Aorta (tissue), 5 donors: ENCODE measurements at regions not wholly inside any gene's neighbourhood (a gene's known extent, or its start where the extent isn't known, plus 50 kb on each side); places are given as distances from the start of the nearest gene placed in this dataset.
A peak's percentile ranks its signal among the peaks of the same experiment; 100 is the strongest.
"Not testable (repeated sequence)": the region's sequence is repeated elsewhere in the genome, so short reads cannot be mapped to it uniquely, and the experiment has no call there.

Experiments used
- ATAC-seq: fragments of 200-7000 bp; cut with Tn5 transposase; one replicate; pipeline ENCODE4 v1.9.1; 2022; ENCODE audit warnings: moderate library complexity; ENCODE audit not compliant: low FRiP score
- DNase-seq, 2 donors: peaks; one replicate each; pipeline ENCODE4 v3.0.0-alpha.2; 2020
- H3K27ac ChIP-seq, 2 donors: one replicate each; pipeline ENCODE4 v1.5.1; 2013; ENCODE audit warnings: low read length in 2 of 2, mild to moderate bottlenecking in 2 of 2, moderate library complexity in 2 of 2, control low read depth in 1 of 2, inconsistent platforms in 1 of 2, low read depth in 1 of 2
- H3K27me3 ChIP-seq, 2 donors: one replicate each; pipeline ENCODE4 v1.6.1; 2013; ENCODE audit warnings: control low read depth in 1 of 2, low read length in 1 of 2, mild to moderate bottlenecking in 1 of 2, moderate library complexity in 1 of 2; ENCODE audit not compliant: insufficient read depth in 2 of 2, control insufficient read depth in 1 of 2
- H3K36me3 ChIP-seq, 2 donors: one replicate each; pipeline ENCODE4 v1.6.1; 2013; ENCODE audit warnings: control low read depth in 1 of 2, low read length in 1 of 2, mild to moderate bottlenecking in 1 of 2; ENCODE audit not compliant: insufficient read depth in 2 of 2, control insufficient read depth in 1 of 2
- H3K4me1 ChIP-seq, 2 donors: one replicate each; pipeline ENCODE4 v1.6.1; 2013; ENCODE audit warnings: low read length in 2 of 2, control low read depth in 1 of 2, mild to moderate bottlenecking in 1 of 2, moderate library complexity in 1 of 2; ENCODE audit not compliant: insufficient read depth in 2 of 2, control insufficient read depth in 1 of 2
- H3K4me3 ChIP-seq, 2 donors: one replicate each; pipeline ENCODE4 v1.5.1; 2013; ENCODE audit warnings: low read length in 2 of 2, control low read depth in 1 of 2, mild to moderate bottlenecking in 1 of 2
- H3K9me3 ChIP-seq: one replicate; pipeline ENCODE4 v1.6.1; 2013; ENCODE audit warnings: mild to moderate bottlenecking, low read length; ENCODE audit not compliant: control insufficient read depth
- WGBS, 2 donors: extraction: QIAGEN DNeasy Blood & Tissue Kit; methylation state at CpG; one replicate each; pipeline ENCODE4 v1.1.7; 2013; 5-methylcytosine and 5-hydroxymethylcytosine counted together
- intact Hi-C, 2 donors: fragments of 100-400 bp; cut with DNase I; formaldehyde crosslinking; loops; one replicate each; pipeline versions ENCODE4 v1.14.2 to v1.15.0; 2022
- donor health status: healthy with polysubstance abuse.
- donor health status: Bipolar disorder and iron deficiency.
- donor health status: DM: no; HTN: no; CAD: no.
- donor health status: DM: no; HTN: no; CAD: no.
- donor health status: DM: yes; HTN: yes; CAD: no.

GRCh38 chr5:71789746-71790145 lies 70.7 kb downstream of the CARTPT start:
- no peak overlapping the region for H3K4me3 ChIP-seq
- H3K4me1 ChIP-seq: peaks cover 3 to 10% of the 10 kb centered on the region in 2 donors
- no peaks in the 10 kb centered on the region for H3K27me3 ChIP-seq
- no peaks in the 10 kb centered on the region for H3K9me3 ChIP-seq
- 91 to 96% methylated on average over 4 of the region's 4 CpGs for WGBS, 2 donors
- DNase-seq (no peak), ATAC-seq (no peak)
- no peak overlapping the region for H3K27ac ChIP-seq
- H3K36me3 ChIP-seq: no peaks in the 10 kb centered on the region
- intact Hi-C loops: loop anchor here in 1 of 2 donors (10.0 kb wide), 1 partner anchor 85 kb away; no protein-coding TSS in a partner anchor

DNA sequence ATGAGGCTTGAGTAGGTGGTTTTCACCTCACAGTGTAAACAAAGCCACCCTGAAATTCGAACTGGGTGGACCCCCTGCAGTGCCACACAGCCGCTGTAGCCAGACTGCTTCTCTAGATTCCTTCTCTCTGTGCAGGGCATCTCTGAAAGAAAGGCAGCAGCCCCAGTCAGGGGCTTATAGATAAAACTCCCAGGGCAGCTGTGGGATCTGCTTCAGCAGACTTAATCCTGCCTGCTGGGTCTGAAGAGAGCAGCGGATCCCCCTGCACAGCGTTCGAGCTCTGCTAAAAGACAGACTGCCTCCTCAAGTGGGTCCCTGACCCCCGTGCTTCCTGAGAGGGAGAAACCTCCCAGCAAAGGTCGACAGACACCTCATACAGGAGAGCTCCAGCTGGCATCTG lies 71.4 kb downstream of the CARTPT start:
- no peak for ATAC-seq
- no peak overlapping the region for H3K27ac ChIP-seq
- H3K4me3 ChIP-seq: no peak overlapping the region
- no peaks in the 10 kb centered on the region for H3K27me3 ChIP-seq
- DNase-seq: no peak
- intact Hi-C loops: no loop called here
- H3K9me3 ChIP-seq: no peaks in the 10 kb centered on the region
- H3K4me1 ChIP-seq: peaks cover 3 to 10% of the 10 kb centered on the region in 2 donors
- 80% methylated on average over 7 of the region's 7 CpGs for WGBS, 2 donors
- no peaks in the 10 kb centered on the region for H3K36me3 ChIP-seq

DNA sequence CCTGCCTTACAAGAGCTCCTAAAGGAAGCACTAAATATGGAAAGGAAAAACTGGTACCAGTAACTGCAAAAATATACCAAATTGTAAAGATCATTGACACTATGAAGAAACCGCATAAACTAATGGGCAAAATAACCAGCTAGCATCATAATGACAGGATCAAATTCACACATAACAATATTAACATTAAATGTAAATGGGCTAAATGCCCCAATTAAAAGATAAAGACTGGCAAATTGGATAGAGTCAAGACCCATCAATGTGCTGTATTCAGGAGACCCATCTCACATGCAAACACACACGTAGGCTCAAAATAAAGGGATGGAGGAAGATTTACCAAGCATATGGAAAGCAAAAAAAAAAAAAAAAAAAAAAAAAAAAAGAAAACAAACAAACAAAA lies 73.0 kb downstream of the CARTPT start:
- H3K36me3 ChIP-seq, H3K27ac ChIP-seq, intact Hi-C loops, H3K27me3 ChIP-seq, H3K4me1 ChIP-seq, H3K4me3 ChIP-seq, H3K9me3 ChIP-seq, ATAC-seq, DNase-seq: not testable (repeated sequence)
- WGBS, 2 donors: 95 to 96% methylated on average over 2 of the region's 2 CpGs

DNA sequence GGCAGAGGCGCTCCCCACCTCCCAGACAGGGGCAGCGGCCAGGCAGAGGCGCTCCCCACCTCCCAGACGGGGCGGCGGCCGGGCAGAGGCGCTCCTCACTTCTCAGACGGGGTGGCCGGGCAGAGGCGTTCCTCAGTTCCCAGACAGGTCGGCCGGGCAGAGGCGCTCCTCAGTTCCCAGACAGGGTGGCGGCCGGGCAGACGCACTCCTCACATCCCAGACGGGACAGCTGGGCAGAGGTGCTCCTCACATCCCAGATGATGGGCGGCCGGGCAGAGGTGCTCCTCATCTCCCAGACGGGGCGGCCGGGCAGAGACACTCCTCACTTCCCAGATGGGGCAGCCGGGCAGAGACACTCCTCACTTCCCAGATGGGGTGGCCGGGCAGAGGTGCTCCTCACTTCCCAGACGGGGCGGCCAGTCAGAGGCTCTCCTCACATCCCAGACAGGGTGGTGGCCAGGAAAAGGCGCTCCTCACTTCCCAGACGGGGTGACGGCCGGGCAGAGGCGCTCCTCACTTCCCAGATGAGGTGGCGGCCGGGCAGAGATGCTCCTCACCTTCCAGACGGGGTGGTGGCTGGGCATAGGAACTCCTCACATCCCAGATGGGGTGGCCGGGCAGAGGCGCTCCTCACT lies 75.1 kb downstream of the CARTPT start:
- ATAC-seq (no peak), DNase-seq (peak in 1 of 2 donors; percentile 61)
- Histone ChIP-seq H3K27ac (no peak overlapping the region), H3K4me3 (no peak overlapping the region), H3K4me1 (no peaks in the 10 kb centered on the region), H3K9me3 (no peaks in the 10 kb centered on the region), H3K36me3 (no peaks in the 10 kb centered on the region), H3K27me3 (no peaks in the 10 kb centered on the region)
- 92 to 96% methylated on average over 34 to 37 of the region's 37 CpGs for WGBS, 2 donors
- intact Hi-C loops: no loop called here

- no peak overlapping the region for H3K27ac ChIP-seq
- no peaks in the 10 kb centered on the region for H3K27me3 ChIP-seq
- H3K4me1 ChIP-seq: peaks cover 0 to 1% of the 10 kb centered on the region in 2 donors
- intact Hi-C loops: no loop called here
- 75 to 83% methylated on average over 4 of the region's 4 CpGs for WGBS, 2 donors
- H3K9me3 ChIP-seq: no peaks in the 10 kb centered on the region
- ATAC-seq (no peak), DNase-seq (no peak)
- no peak overlapping the region for H3K4me3 ChIP-seq
- H3K36me3 ChIP-seq: no peaks in the 10 kb centered on the region
Measured at GRCh38 chr5:71802673-71803072, 83.6 kb downstream of the CARTPT start.

DNA sequence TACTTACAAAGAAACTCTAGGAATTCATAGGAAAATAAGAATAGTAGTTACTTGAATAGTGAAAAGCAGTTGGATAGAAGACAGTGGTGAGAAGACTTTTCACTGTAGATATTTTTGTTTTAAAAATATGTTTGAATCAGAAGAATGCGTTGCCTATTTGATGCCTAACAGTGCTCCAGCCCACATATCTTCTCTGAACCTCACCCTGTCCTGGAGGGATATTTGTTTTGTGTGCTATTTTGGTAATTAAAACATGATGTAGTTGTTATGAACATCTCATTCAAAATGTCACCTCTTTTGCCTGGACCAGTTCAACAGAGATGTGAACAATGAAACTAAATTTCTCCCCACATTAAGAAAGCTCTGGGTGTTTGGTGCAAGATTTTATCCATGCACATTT lies 87.6 kb downstream of the CARTPT start:
- Histone ChIP-seq H3K27me3 (no peaks in the 10 kb centered on the region), H3K27ac (no peak overlapping the region), H3K9me3 (no peaks in the 10 kb centered on the region), H3K36me3 (no peaks in the 10 kb centered on the region), H3K4me3 (no peak overlapping the region), H3K4me1 (peaks cover 4 to 12% of the 10 kb centered on the region in 2 donors)
- no peak for ATAC-seq
- no peak for DNase-seq
- WGBS, 2 donors: 10 to 15% methylated on average over 1 of the region's 1 CpG
- intact Hi-C loops: no loop called here

GRCh38 chr5:71807909-71808308 lies 88.8 kb downstream of the CARTPT start:
- Histone ChIP-seq H3K4me1 (peaks cover 3 to 12% of the 10 kb centered on the region in 2 donors), H3K36me3 (no peaks in the 10 kb centered on the region), H3K9me3 (no peaks in the 10 kb centered on the region), H3K27ac (peak overlapping the region in 1 of 2 donors; percentile 4), H3K27me3 (no peaks in the 10 kb centered on the region), H3K4me3 (no peak overlapping the region)
- WGBS, 2 donors: 32 to 57% methylated on average over 4 of the region's 4 CpGs
- DNase-seq (no peak), ATAC-seq (no peak)
- intact Hi-C loops: no loop called here

DNA sequence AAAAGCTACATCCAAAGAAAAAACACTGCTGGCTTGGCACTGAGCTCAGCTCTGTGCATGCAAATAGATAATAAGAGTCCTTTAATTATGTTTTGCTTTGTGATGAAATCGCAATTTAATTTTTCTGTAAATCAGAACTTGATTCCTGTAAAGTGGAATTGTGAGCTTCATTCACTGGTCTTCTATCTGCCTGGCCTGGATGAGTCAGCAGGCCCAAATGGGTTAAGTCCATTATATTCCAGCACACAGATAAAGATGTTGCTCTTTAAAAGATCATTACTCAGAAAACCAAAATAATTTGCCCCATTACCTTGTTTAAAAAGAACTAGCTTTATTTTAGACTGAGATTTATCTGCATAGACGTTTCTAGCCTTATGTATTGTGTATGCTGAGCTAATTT lies 90.4 kb downstream of the CARTPT start:
- DNase-seq: no peak
- Histone ChIP-seq H3K36me3 (no peaks in the 10 kb centered on the region), H3K27ac (peak overlapping the region in 1 of 2 donors; percentile 69), H3K4me3 (peak overlapping the region in 1 of 2 donors; percentile 18), H3K4me1 (peaks cover 3 to 12% of the 10 kb centered on the region in 2 donors), H3K27me3 (no peaks in the 10 kb centered on the region), H3K9me3 (no peaks in the 10 kb centered on the region)
- intact Hi-C loops: no loop called here
- ATAC-seq: no peak
- 18% methylated on average over 2 of the region's 2 CpGs for WGBS, 2 donors

DNA sequence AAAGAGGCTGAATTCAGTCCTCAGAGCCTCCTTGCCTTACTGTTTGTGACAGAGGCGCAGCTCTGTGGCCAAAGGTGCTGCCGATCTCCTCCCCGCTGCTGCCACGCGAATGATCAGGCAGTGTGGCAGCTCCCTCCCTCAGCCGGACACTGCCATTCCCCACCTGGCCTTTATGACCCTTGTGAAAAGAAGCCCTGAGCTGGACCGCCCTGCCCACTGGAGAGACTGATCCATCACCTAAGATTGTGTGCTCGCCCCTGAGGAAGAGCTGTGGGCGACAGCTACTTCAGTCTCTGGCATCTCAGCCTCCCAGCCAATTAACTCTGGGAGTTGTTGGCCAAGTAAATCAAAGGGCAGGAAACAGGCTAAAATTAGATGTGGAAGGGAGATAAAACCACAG lies 90.9 kb downstream of the CARTPT start:
- H3K36me3 ChIP-seq: no peaks in the 10 kb centered on the region
- intact Hi-C loops: no loop called here
- 9 to 23% methylated on average over 9 of the region's 9 CpGs for WGBS, 2 donors
- H3K4me3 ChIP-seq: no peak overlapping the region
- H3K4me1 ChIP-seq: peaks cover 3 to 12% of the 10 kb centered on the region in 2 donors
- DNase-seq (no peak), ATAC-seq (no peak)
- H3K9me3 ChIP-seq: no peaks in the 10 kb centered on the region
- H3K27me3 ChIP-seq: no peaks in the 10 kb centered on the region
- peak overlapping the region in 1 of 2 donors; percentile 53 for H3K27ac ChIP-seq
